ENCODE measurements at regions not wholly inside any gene's neighbourhood (a gene's known extent, or its start where the extent isn't known, plus 50 kb on each side); places are given as distances from the start of the nearest gene placed in this dataset.

DNA sequence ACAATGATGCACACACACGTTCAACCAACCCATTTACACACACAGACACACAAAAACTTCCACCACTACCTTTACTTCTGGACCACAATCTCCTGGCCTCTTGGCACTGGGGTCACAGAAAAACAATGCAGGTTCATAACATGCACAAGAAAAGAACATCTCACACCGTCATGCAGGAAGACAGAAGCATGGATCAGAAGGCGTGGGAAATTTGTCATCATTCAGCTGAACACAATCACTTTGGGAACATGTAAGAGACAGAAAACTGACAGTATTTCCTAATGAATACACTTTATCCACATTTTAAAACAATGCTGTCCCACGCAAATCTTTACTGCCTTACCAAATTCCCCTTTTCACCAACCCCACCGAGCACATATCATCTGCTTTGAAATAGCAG lies 501.9 kb upstream of the KLHL29 start:
- 80% methylated on average over 5 of the region's 5 CpGs for WGBS, 2 donors
- no peak for DNase-seq
- Histone ChIP-seq H3K27ac (no peak overlapping the region), H3K36me3 (ENCODE audit: low read depth, missing control alignments) (no peaks in the 10 kb centered on the region), H3K9me3 (no peaks in the 10 kb centered on the region), H3K4me1 (no peaks in the 10 kb centered on the region), H3K4me3 (no peak overlapping the region), H3K27me3 (no peaks in the 10 kb centered on the region)
- intact Hi-C loops (cut with DNase I; ENCODE audit: low total_unique reads): no loop called here
- TF ChIP-seq, protein P1, sequence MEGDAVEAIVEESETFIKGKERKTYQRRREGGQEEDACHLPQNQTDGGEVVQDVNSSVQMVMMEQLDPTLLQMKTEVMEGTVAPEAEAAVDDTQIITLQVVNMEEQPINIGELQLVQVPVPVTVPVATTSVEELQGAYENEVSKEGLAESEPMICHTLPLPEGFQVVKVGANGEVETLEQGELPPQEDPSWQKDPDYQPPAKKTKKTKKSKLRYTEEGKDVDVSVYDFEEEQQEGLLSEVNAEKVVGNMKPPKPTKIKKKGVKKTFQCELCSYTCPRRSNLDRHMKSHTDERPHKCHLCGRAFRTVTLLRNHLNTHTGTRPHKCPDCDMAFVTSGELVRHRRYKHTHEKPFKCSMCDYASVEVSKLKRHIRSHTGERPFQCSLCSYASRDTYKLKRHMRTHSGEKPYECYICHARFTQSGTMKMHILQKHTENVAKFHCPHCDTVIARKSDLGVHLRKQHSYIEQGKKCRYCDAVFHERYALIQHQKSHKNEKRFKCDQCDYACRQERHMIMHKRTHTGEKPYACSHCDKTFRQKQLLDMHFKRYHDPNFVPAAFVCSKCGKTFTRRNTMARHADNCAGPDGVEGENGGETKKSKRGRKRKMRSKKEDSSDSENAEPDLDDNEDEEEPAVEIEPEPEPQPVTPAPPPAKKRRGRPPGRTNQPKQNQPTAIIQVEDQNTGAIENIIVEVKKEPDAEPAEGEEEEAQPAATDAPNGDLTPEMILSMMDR (IDR thresholded peaks at IDR 0.05): no peak
- TF ChIP-seq POLR2A (IDR thresholded peaks at IDR 0.05): no peak

DNA sequence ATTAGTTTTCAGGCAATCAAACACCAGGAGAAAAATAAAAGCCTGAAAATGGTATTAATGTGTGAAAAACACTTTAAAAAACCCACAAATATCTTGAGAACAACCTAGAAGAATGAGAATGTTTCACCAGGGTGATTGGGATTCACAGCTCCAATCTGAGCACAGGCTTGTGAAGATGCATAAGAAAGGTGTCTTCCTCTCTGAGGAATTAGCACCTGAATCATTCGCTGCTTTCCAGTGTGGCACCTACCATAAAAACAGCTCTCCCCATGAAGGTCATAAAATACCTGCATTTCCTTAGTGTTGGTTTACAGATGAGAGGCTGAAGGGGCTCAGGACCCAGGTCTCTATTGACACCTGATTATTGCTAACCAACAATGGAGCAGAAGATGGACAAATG lies 499.7 kb upstream of the KLHL29 start:
- no peaks in the 10 kb centered on the region for H3K4me1 ChIP-seq
- H3K36me3 ChIP-seq (ENCODE audit: low read depth, missing control alignments): no peaks in the 10 kb centered on the region
- TF ChIP-seq, protein P1 (IDR thresholded peaks at IDR 0.05): no peak
- TF ChIP-seq POLR2A (IDR thresholded peaks at IDR 0.05): no peak
- WGBS, 2 donors: 70 to 88% methylated on average over 1 of the region's 1 CpG
- no peak overlapping the region for H3K27ac ChIP-seq
- no peak overlapping the region for H3K4me3 ChIP-seq
- DNase-seq: no peak
- no peaks in the 10 kb centered on the region for H3K9me3 ChIP-seq
- intact Hi-C loops (cut with DNase I; ENCODE audit: low total_unique reads): no loop called here
- H3K27me3 ChIP-seq: no peaks in the 10 kb centered on the region

DNA sequence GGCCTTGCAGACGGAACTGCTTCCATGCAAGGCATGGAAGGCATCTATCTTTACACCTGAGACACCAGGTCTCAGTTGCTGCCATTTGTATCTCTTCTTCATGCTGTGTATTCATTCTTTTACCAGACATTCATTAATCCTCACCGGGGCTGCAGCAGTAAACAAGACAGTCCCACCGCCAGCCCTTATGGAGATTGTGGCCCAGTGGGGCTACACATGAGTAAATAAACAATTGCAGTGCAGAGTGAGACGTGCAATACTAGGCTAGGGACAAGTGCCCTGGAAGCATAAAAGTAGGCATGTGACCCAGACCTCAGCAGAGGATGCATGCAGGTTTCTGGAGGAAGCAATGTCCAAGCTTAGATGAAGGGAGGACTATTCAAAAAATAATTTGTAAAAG lies 497.6 kb upstream of the KLHL29 start:
- Histone ChIP-seq H3K4me1 (no peaks in the 10 kb centered on the region), H3K36me3 (ENCODE audit: low read depth, missing control alignments) (no peaks in the 10 kb centered on the region), H3K4me3 (no peak overlapping the region), H3K9me3 (no peaks in the 10 kb centered on the region), H3K27me3 (no peaks in the 10 kb centered on the region), H3K27ac (no peak overlapping the region)
- intact Hi-C loops (cut with DNase I; ENCODE audit: low total_unique reads): no loop called here
- 82 to 87% methylated on average over 4 of the region's 4 CpGs for WGBS, 2 donors
- no peak for DNase-seq
- TF ChIP-seq, protein P1 (IDR thresholded peaks at IDR 0.05): no peak
- TF ChIP-seq POLR2A (IDR thresholded peaks at IDR 0.05): no peak

- no peak for DNase-seq
- Histone ChIP-seq H3K36me3 (ENCODE audit: low read depth, missing control alignments) (no peaks in the 10 kb centered on the region), H3K27ac (no peak overlapping the region), H3K27me3 (no peaks in the 10 kb centered on the region), H3K4me3 (no peak overlapping the region), H3K9me3 (no peaks in the 10 kb centered on the region), H3K4me1 (no peaks in the 10 kb centered on the region)
- WGBS, 2 donors: 81 to 92% methylated on average over 8 of the region's 8 CpGs
- no peak for TF ChIP-seq POLR2A (IDR thresholded peaks at IDR 0.05)
- TF ChIP-seq, protein P1 (IDR thresholded peaks at IDR 0.05): no peak
- intact Hi-C loops (cut with DNase I; ENCODE audit: low total_unique reads): no loop called here
These were observed 497.1 kb upstream of the KLHL29 start for GRCh38 chr2:22887845-22888244.

GRCh38 chr2:22890132-22890531 lies 494.8 kb upstream of the KLHL29 start:
- H3K9me3 ChIP-seq: no peaks in the 10 kb centered on the region
- intact Hi-C loops (cut with DNase I; ENCODE audit: low total_unique reads): no loop called here
- no peaks in the 10 kb centered on the region for H3K4me1 ChIP-seq
- H3K4me3 ChIP-seq: no peak overlapping the region
- no peak for DNase-seq
- 88 to 95% methylated on average over 3 to 5 of the region's 5 CpGs for WGBS, 2 donors
- no peaks in the 10 kb centered on the region for H3K36me3 ChIP-seq (ENCODE audit: low read depth, missing control alignments)
- H3K27me3 ChIP-seq: no peaks in the 10 kb centered on the region
- no peak overlapping the region for H3K27ac ChIP-seq
- TF ChIP-seq, protein P1 (IDR thresholded peaks at IDR 0.05): no peak
- TF ChIP-seq POLR2A (IDR thresholded peaks at IDR 0.05): no peak

All from testis (tissue), 2 donors.